ENCODE measurements at regions not wholly inside any gene's neighbourhood (a gene's known extent, or its start where the extent isn't known, plus 50 kb on each side); places are given as distances from the start of the nearest gene placed in this dataset.
"Not testable (repeated sequence)": the region's sequence is repeated elsewhere in the genome, so short reads cannot be mapped to it uniquely, and the experiment has no call there.

DNA sequence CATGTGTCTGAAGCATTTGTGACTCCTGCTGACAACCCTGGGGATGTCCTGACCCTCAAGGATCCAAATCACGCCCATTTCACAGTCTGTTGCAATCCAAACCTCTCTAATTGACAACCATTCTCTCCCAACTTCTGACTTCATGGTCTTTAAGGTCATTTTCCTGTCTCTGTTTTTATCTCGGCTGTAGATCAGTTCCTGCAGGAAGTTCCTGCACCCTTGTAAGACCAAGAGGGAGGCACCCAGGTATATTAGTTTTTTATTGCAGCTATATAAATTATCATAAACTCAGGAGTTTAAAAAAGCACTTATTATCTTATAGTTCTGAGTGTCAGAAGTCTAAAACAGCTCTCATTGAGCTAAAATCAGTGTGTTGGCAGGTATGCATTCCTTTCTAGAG, 166.8 kb downstream of the BTBD3 start:
- Mint-ChIP-seq H3K27ac (no peak overlapping the region), H3K9me3 (peaks cover 20% of the 10 kb centered on the region), H3K36me3 (no peaks in the 10 kb centered on the region), H3K4me3 (no peak overlapping the region), H3K4me1 (ENCODE audit: low read depth) (no peaks in the 10 kb centered on the region), H3K27me3 (no peaks in the 10 kb centered on the region)
- POLR2A ChIA-PET, result no interaction called here
- intact Hi-C loops (cut with micrococcal nuclease), result no loop called here
- CTCF ChIA-PET, result no interaction called here
- DNase-seq, result no peak

DNA sequence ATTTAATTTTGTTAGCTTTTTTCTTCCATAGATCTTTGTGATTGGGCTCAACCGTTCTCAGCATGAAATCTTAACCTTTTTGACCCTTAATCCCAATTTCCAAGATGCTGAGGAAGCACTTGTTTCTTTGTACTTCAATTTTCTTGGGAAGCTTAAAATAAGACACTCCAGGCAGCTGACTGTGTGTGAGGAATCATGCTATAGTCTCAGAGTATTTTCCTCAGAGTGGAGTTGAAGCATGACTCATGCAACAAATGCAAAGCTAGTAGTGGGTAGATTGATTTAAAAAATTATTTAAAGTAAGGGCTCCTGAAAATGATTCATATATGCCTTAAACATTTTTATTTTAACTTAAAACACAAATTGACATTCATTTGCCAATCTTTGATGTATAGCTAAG, 168.7 kb downstream of the BTBD3 start:
- Mint-ChIP-seq H3K27me3 (no peaks in the 10 kb centered on the region), H3K9me3 (peaks cover 18% of the 10 kb centered on the region), H3K36me3 (no peaks in the 10 kb centered on the region), H3K4me1 (ENCODE audit: low read depth) (no peaks in the 10 kb centered on the region), H3K27ac (no peak overlapping the region), H3K4me3 (no peak overlapping the region)
- CTCF ChIA-PET, result no interaction called here
- no peak for DNase-seq
- intact Hi-C loops (cut with micrococcal nuclease), result no loop called here
- POLR2A ChIA-PET, result no interaction called here

DNA sequence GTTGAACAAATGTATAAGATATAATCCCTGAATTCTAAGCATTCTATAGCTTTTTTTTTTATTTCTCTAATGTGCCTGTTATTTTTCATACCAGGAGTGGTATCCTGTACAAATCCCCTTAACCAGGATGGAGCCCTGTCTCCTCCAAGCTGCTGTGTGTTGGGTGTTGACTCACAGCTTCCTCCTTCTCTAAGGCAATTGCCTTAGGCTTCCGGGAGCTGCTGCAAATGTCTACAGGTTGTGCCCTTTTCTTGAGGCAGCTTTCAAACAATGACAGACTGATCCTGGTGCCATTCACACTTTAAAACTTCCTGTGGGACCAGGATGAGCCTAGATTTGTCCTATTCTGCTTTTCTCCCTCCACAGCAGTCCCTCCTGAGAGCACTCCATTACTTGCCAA, 173.2 kb downstream of the BTBD3 start:
- Mint-ChIP-seq H3K27ac (no peak overlapping the region), H3K27me3 (no peaks in the 10 kb centered on the region), H3K9me3 (peaks cover 13% of the 10 kb centered on the region), H3K36me3 (no peaks in the 10 kb centered on the region), H3K4me1 (ENCODE audit: low read depth) (no peaks in the 10 kb centered on the region), H3K4me3 (no peak overlapping the region)
- ChIA-PET POLR2A (no interaction called here), CTCF (no interaction called here)
- intact Hi-C loops (cut with micrococcal nuclease), result no loop called here
- no peak for DNase-seq

DNA sequence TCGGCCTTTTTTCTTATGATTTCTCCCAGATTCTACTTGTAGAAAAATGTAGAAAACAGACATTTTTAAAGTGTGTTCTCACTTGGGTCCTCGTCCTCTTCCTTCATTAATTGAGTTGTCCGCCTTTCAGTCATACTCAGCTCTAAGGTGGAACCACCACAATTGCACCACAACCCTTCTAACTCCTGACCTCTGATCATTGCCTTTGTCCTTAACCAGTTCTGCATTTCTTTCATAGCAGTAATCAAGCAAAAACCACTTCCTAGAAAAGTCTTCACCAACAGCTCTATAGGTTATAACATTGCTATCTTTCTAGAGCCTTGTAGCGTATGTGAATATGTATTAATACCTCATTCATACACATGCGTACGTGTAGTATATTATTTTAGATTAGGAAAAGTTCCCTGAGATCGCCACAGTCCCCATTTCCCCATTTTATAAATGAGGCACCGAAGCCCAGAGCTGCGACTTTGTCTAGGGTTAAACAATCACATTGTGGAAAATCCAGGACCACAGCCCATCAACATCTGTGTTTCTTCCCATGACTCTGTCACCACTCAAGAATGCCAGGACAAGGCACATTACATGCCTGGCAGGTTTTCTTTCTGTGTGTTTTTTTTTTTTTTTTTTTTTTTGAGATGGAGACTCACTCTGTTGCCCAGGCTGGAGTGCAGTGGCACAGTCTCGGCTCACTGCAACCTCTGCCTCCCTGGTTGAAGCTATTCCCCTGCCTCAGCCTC, 175.5 kb downstream of the BTBD3 start:
- DNase-seq, result no peak
- no peak overlapping the region for H3K4me3 Mint-ChIP-seq
- CTCF ChIA-PET, result no interaction called here
- no peaks in the 10 kb centered on the region for H3K27me3 Mint-ChIP-seq
- H3K36me3 Mint-ChIP-seq, result no peaks in the 10 kb centered on the region
- H3K9me3 Mint-ChIP-seq, result peaks cover 7% of the 10 kb centered on the region
- POLR2A ChIA-PET, result no interaction called here
- intact Hi-C loops (cut with micrococcal nuclease), result no loop called here
- no peaks in the 10 kb centered on the region for H3K4me1 Mint-ChIP-seq (ENCODE audit: low read depth)
- H3K27ac Mint-ChIP-seq, result no peak overlapping the region

DNA sequence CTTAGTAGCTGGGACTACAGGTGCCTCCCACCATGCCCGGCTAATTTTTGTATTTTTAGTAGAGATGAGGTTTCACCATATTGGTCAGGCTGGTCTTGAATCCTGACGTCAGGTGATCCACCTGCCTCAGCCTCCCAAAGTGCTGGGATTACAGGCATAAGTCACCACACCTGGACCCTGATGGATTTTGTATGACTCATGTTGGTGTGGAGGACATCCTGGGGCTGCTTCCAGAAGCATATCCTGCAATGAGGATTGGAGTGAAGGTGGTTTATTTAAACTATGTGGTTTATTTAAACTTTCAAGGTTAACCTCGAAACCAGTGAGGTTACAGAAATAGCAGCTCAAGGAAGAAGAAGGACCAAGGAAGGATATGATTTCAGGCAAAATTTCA, 176.1 kb downstream of the BTBD3 start:
- POLR2A ChIA-PET; intact Hi-C loops (cut with micrococcal nuclease); H3K9me3 Mint-ChIP-seq; CTCF ChIA-PET; H3K27ac Mint-ChIP-seq; DNase-seq; H3K4me1 Mint-ChIP-seq (ENCODE audit: low read depth); H3K36me3 Mint-ChIP-seq; H3K4me3 Mint-ChIP-seq; H3K27me3 Mint-ChIP-seq: not testable (repeated sequence)

DNA sequence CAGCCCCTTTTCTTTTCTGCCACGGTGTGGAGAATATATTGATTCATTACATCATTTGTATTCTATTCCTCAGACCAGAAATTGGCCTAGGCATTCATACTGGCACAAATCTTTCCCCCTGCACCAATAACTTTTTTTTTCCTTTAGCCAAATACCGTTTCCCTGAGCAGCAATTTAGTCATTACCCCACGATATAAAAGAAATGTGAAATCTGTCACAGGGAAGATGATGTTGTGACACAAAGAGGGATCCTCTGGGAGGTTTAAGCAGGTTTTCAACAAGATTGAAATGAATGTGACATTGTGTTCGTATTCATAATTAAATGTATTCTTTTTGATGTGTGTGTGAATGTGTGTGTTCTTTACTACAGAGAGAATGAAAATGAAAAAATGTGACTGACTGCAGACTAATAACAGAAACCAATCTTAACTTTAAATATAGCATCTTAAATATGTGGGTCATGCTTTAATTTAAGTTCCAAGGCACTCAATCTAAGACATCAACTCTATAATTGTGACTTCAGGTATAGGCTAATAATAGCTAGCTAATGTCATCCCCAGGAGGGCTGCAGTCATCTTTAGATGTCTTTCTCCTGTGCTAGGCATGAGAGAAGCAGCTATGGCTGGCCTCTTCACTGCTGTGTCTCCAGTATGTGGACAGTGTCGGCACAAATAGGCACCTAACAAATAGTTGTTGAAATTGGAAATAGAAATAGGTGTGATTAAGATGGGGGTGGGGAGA, 177.7 kb downstream of the BTBD3 start:
- no peaks in the 10 kb centered on the region for H3K27me3 Mint-ChIP-seq
- H3K4me1 Mint-ChIP-seq (ENCODE audit: low read depth), result no peaks in the 10 kb centered on the region
- no peak for DNase-seq
- H3K4me3 Mint-ChIP-seq, result no peak overlapping the region
- no peaks in the 10 kb centered on the region for H3K36me3 Mint-ChIP-seq
- intact Hi-C loops (cut with micrococcal nuclease), result no loop called here
- ChIA-PET CTCF (no interaction called here), POLR2A (no interaction called here)
- peaks cover 8% of the 10 kb centered on the region for H3K9me3 Mint-ChIP-seq
- no peak overlapping the region for H3K27ac Mint-ChIP-seq

DNA sequence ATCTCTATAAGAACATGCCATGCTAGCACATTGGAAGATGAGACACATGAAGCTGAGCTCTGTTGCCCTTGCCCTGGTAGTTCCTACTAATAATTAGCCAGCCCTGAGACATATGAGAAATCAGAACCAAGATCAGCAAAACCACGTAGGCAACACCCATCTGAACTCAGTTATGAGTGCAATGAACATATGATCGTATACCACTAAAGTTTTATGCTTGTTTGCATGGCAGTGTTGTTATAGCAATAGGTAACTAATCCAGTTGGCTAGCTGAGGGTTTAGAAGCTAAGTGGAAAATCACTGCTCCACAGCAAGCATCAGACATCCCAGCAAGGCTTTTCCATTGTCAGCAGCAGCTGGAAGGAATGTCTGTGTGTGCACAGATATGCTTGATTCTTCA, 180.7 kb downstream of the BTBD3 start:
- H3K27ac Mint-ChIP-seq, result no peak overlapping the region
- H3K36me3 Mint-ChIP-seq, result no peaks in the 10 kb centered on the region
- no peak overlapping the region for H3K4me3 Mint-ChIP-seq
- no peaks in the 10 kb centered on the region for H3K27me3 Mint-ChIP-seq
- intact Hi-C loops (cut with micrococcal nuclease), result no loop called here
- CTCF ChIA-PET, result no interaction called here
- H3K9me3 Mint-ChIP-seq, result peaks cover 8% of the 10 kb centered on the region
- no peaks in the 10 kb centered on the region for H3K4me1 Mint-ChIP-seq (ENCODE audit: low read depth)
- POLR2A ChIA-PET, result no interaction called here
- no peak for DNase-seq

DNA sequence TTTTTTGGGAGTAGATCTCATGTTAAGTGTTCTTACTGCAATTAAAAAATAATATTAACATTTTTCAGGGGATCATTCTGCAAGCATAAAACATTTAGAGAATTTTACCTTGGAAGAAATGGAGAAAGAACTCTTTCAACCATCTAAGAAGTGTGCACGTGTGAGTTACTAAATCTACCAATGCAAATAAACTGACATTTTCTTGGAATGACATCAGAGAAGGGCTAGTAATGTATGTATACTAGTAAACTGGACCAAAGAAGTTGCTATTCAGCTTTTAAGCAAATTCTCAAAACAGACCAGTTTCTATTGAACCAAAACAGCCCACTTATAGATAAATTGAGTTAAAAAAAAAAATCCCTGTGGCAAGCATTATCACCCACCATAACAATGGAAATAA, 191.2 kb downstream of the BTBD3 start:
- H3K9me3 Mint-ChIP-seq, result peaks cover 21% of the 10 kb centered on the region
- intact Hi-C loops (cut with micrococcal nuclease), result no loop called here
- CTCF ChIA-PET, result no interaction called here
- H3K36me3 Mint-ChIP-seq, result no peaks in the 10 kb centered on the region
- H3K4me1 Mint-ChIP-seq (ENCODE audit: low read depth), result no peaks in the 10 kb centered on the region
- H3K27ac Mint-ChIP-seq, result no peak overlapping the region
- no peak for DNase-seq
- no peaks in the 10 kb centered on the region for H3K27me3 Mint-ChIP-seq
- POLR2A ChIA-PET, result no interaction called here
- H3K4me3 Mint-ChIP-seq, result no peak overlapping the region

DNA sequence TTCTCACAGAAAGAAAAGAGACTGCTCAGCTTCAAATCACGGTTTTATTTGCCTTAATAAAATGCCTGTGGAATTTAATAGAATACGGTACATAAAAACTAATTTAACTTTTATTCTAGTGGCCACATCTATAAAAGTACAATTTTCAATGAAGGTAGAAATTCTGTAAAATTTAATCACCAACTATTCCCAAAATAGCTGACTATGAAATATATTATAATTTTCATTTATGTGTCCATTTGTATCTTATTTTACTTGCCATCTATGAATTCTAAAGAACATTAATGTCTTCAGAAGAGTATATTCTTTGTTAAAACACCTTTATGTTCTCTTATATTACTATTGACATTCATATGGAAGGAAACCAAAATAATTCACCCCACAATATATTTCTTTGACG, 192.6 kb downstream of the BTBD3 start:
- Mint-ChIP-seq H3K27ac (no peak overlapping the region), H3K4me3 (no peak overlapping the region), H3K27me3 (no peaks in the 10 kb centered on the region), H3K4me1 (ENCODE audit: low read depth) (no peaks in the 10 kb centered on the region), H3K9me3 (peaks cover 17% of the 10 kb centered on the region), H3K36me3 (no peaks in the 10 kb centered on the region)
- intact Hi-C loops (cut with micrococcal nuclease), result no loop called here
- ChIA-PET POLR2A (no interaction called here), CTCF (no interaction called here)
- DNase-seq, result no peak

DNA sequence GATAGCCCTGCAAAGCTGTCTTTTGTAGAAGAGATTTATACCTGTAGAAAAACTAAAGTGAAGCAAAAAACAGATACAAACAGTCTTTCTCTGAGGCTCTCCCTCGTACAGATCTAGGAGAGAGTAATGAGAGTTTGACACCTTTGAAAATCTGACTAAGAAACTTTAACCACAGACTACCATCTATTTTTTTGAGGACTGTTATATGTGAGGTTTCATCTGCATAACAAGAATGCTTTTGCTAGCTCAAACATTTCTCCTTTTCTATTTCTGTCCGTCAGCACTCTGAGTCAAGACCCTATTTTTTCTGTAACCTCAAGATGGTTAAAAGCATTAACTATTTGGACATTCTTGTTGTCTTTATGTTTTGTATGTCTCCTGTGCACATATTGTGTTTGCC, 193.0 kb downstream of the BTBD3 start:
- Mint-ChIP-seq H3K27ac (no peak overlapping the region), H3K4me3 (no peak overlapping the region), H3K36me3 (no peaks in the 10 kb centered on the region), H3K27me3 (no peaks in the 10 kb centered on the region), H3K9me3 (peaks cover 15% of the 10 kb centered on the region), H3K4me1 (ENCODE audit: low read depth) (no peaks in the 10 kb centered on the region)
- ChIA-PET CTCF (no interaction called here), POLR2A (no interaction called here)
- intact Hi-C loops (cut with micrococcal nuclease), result no loop called here
- DNase-seq, result no peak

DNA sequence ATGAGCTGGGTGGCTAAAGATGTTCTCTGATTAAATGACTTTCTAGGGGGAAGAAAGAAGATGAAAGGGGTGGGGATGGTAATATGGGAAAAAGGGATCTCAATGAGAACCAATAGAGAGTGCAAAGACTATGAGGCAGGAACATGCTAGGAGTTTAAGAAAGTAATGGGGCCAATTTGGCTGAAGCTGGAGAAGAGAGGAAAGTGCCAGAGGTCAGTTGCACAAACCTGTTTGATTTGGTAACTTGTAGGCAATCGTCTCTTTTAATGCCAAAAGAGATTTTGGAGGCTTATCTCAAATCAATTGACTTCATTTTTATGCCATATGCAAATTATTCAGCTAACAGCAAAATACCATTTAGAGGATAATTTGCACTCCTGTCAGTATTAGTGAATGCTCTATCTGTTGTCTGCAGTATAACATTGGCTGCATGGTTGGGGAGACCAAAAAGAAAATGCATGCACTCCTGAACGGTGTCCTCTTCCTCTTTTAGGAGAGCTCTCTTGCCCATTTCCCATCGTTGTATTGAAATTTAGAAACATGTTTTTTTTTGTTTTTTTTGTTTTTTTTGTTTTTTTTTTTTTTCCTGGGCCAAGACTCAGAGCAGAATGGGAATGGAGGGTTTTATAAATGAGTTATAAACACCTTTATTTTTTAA, 193.9 kb downstream of the BTBD3 start:
- DNase-seq, result no peak
- H3K27ac Mint-ChIP-seq, result no peak overlapping the region
- H3K36me3 Mint-ChIP-seq, result no peaks in the 10 kb centered on the region
- intact Hi-C loops (cut with micrococcal nuclease), result no loop called here
- POLR2A ChIA-PET, result no interaction called here
- H3K4me3 Mint-ChIP-seq, result no peak overlapping the region
- peaks cover 12% of the 10 kb centered on the region for H3K9me3 Mint-ChIP-seq
- H3K4me1 Mint-ChIP-seq (ENCODE audit: low read depth), result no peaks in the 10 kb centered on the region
- H3K27me3 Mint-ChIP-seq, result no peaks in the 10 kb centered on the region
- CTCF ChIA-PET, result no interaction called here

DNA sequence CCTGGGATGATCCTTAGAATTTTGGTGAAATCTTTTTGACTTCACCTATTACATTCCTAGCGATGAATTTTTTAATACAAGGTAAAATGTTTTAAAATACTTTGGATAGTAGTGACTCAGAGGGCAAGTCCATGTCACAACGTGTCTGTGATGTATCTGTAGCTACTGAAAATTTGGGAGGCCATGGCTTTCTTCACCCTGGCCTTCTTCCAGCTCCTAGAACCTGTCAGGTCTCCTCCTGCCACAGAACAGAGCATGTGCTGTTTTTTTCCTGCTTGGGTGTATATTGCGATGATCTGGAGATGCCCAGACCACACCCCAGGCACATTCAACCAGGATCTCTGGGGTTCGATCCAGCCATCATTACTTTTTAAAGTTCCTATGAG, 194.4 kb downstream of the BTBD3 start:
- no peak overlapping the region for H3K4me3 Mint-ChIP-seq
- H3K9me3 Mint-ChIP-seq, result peaks cover 11% of the 10 kb centered on the region
- H3K36me3 Mint-ChIP-seq, result no peaks in the 10 kb centered on the region
- H3K27ac Mint-ChIP-seq, result no peak overlapping the region
- intact Hi-C loops (cut with micrococcal nuclease), result no loop called here
- no peaks in the 10 kb centered on the region for H3K4me1 Mint-ChIP-seq (ENCODE audit: low read depth)
- CTCF ChIA-PET, result no interaction called here
- no peak for DNase-seq
- POLR2A ChIA-PET, result no interaction called here
- no peaks in the 10 kb centered on the region for H3K27me3 Mint-ChIP-seq

DNA sequence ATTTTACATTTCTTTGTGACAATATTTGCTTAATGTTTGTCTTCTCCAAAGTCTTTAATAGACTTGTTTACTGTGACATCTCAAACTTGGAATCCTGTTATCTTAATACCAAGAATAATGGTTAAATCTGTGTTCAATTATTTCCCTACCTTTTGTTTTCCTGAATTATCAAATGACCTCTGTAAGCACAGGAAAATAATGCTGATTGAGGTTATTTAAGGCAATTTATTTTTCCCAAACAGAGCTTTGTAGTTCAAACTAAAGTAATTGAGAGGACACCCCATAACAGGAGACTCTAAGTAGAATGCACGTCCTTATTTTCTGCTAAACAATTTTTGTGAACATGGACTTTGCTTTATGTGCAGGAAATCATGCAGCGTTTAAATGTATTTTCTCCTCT, 195.0 kb downstream of the BTBD3 start:
- H3K36me3 Mint-ChIP-seq, result no peaks in the 10 kb centered on the region
- no peaks in the 10 kb centered on the region for H3K27me3 Mint-ChIP-seq
- no peak overlapping the region for H3K27ac Mint-ChIP-seq
- H3K9me3 Mint-ChIP-seq, result peaks cover 10% of the 10 kb centered on the region
- H3K4me1 Mint-ChIP-seq (ENCODE audit: low read depth), result no peaks in the 10 kb centered on the region
- no peak overlapping the region for H3K4me3 Mint-ChIP-seq
- intact Hi-C loops (cut with micrococcal nuclease), result no loop called here
- no peak for DNase-seq
- POLR2A ChIA-PET, result no interaction called here
- CTCF ChIA-PET, result no interaction called here

Data from activated CD4-positive, alpha-beta memory T cell treated with anti-CD3 and anti-CD28 coated beads for 36 hours (primary cell).